Type B pancreatic cell (in vitro differentiated cells): ENCODE measurements at regions not wholly inside any gene's neighbourhood (a gene's known extent, or its start where the extent isn't known, plus 50 kb on each side); places are given as distances from the start of the nearest gene placed in this dataset.

ENCODE experiments used
- DNase-seq: peaks from one replicate; pipeline ENCODE4 v3.0.0; 2021; ENCODE audit warnings: mixed read lengths; ENCODE audit not compliant: unreplicated experiment; ENCODE audit errors: extremely low spot score
- H3K27ac Mint-ChIP-seq: 2 replicates; pipeline ENCODE4 v1.8.0; 2021; ENCODE audit warnings: mild to moderate bottlenecking, mixed read lengths
- H3K27me3 Mint-ChIP-seq: 2 replicates; pipeline ENCODE4 v1.8.0; 2021; ENCODE audit warnings: mixed read lengths
- H3K36me3 Mint-ChIP-seq: 2 replicates; pipeline ENCODE4 v1.8.0; 2021; ENCODE audit warnings: mixed read lengths
- H3K4me1 Mint-ChIP-seq: one replicate; pipeline ENCODE4 v1.8.0; 2021; ENCODE audit warnings: mixed read lengths; ENCODE audit not compliant: unreplicated experiment
- H3K4me3 Mint-ChIP-seq: 2 replicates; pipeline ENCODE4 v1.8.0; 2021; ENCODE audit warnings: mild to moderate bottlenecking, mixed read lengths
- H3K9me3 Mint-ChIP-seq: 2 replicates; pipeline ENCODE4 v1.8.0; 2021; ENCODE audit warnings: mixed read lengths
- TF ChIP-seq, protein P1 (sequence below): fragments of 200-600 bp; sonication (generic); conservative IDR thresholded peaks from 2 replicates; pipeline ENCODE4 v1.5.0; 2021; ENCODE audit warnings: antibody characterized with exemption, mild to moderate bottlenecking

GRCh38 chr1:58997060-58997411 is 213.2 kb upstream of the JUN start:
- no peak for DNase-seq
- Mint-ChIP-seq H3K4me1 (peaks cover 26% of the 10 kb centered on the region), H3K27me3 (no peaks in the 10 kb centered on the region), H3K9me3 (no peaks in the 10 kb centered on the region), H3K4me3 (no peak overlapping the region), H3K27ac (no peak overlapping the region), H3K36me3 (no peaks in the 10 kb centered on the region)
- TF ChIP-seq, protein P1, sequence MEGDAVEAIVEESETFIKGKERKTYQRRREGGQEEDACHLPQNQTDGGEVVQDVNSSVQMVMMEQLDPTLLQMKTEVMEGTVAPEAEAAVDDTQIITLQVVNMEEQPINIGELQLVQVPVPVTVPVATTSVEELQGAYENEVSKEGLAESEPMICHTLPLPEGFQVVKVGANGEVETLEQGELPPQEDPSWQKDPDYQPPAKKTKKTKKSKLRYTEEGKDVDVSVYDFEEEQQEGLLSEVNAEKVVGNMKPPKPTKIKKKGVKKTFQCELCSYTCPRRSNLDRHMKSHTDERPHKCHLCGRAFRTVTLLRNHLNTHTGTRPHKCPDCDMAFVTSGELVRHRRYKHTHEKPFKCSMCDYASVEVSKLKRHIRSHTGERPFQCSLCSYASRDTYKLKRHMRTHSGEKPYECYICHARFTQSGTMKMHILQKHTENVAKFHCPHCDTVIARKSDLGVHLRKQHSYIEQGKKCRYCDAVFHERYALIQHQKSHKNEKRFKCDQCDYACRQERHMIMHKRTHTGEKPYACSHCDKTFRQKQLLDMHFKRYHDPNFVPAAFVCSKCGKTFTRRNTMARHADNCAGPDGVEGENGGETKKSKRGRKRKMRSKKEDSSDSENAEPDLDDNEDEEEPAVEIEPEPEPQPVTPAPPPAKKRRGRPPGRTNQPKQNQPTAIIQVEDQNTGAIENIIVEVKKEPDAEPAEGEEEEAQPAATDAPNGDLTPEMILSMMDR, result no peak

DNA sequence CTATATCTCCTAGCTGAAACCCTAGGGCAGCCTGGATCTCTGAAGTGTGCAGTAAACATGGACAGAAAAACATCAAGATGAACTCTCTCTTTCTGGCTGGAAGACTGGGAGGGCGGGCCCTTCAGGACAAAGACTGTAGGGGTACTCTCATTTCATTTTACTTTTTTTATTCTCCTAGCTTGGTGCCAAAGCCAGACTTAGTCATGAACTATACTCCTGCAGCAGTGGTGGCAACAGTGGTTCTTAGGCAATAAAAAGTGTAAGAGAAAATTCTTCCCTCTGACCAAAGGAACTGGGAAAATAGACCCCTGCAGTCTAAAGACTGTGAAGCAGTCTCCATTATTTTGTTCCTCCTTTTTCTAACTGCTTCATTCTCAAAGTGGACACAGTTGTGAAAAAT is 213.8 kb upstream of the JUN start:
- Mint-ChIP-seq H3K4me1 (peaks cover 26% of the 10 kb centered on the region), H3K27me3 (no peaks in the 10 kb centered on the region), H3K27ac (no peak overlapping the region), H3K9me3 (no peaks in the 10 kb centered on the region), H3K4me3 (no peak overlapping the region), H3K36me3 (no peaks in the 10 kb centered on the region)
- DNase-seq, result no peak
- TF ChIP-seq, protein P1, result no peak

DNA sequence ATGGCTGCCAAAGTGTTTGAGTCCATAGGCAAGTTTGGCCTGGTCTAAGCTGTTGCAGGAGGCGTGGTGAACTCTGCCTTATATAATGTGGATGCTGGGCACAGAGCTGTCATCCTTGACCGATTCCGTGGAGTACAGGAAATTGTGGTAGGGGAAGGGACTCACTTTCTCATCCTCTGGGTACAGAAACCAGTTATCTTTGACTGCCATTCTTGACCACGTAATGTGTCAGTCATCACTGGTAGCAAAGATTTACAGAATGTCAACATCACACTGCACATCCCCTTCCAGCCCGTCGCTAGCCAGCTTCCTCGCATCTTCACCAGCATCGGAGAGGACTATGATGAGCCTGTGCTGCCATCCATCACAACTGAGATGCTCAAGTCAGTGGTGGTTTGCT is 215.8 kb upstream of the JUN start:
- H3K4me1 Mint-ChIP-seq, result peaks cover 17% of the 10 kb centered on the region
- H3K4me3 Mint-ChIP-seq, result no peak overlapping the region
- no peaks in the 10 kb centered on the region for H3K9me3 Mint-ChIP-seq
- no peak overlapping the region for H3K27ac Mint-ChIP-seq
- H3K36me3 Mint-ChIP-seq, result no peaks in the 10 kb centered on the region
- H3K27me3 Mint-ChIP-seq, result no peaks in the 10 kb centered on the region
- DNase-seq, result no peak
- TF ChIP-seq, protein P1, result no peak

GRCh38 chr1:59004755-59005154 is 220.9 kb upstream of the JUN start:
- Mint-ChIP-seq H3K4me3 (no peak overlapping the region), H3K27me3 (no peaks in the 10 kb centered on the region), H3K27ac (no peak overlapping the region), H3K9me3 (no peaks in the 10 kb centered on the region), H3K36me3 (no peaks in the 10 kb centered on the region), H3K4me1 (peaks cover 10% of the 10 kb centered on the region)
- TF ChIP-seq, protein P1, result no peak
- DNase-seq, result no peak

- H3K9me3 Mint-ChIP-seq, result no peaks in the 10 kb centered on the region
- TF ChIP-seq, protein P1, result no peak
- H3K4me3 Mint-ChIP-seq, result no peak overlapping the region
- H3K27me3 Mint-ChIP-seq, result no peaks in the 10 kb centered on the region
- H3K4me1 Mint-ChIP-seq, result peaks cover 10% of the 10 kb centered on the region
- H3K36me3 Mint-ChIP-seq, result no peaks in the 10 kb centered on the region
- no peak for DNase-seq
- no peak overlapping the region for H3K27ac Mint-ChIP-seq
These were observed 221.8 kb upstream of the JUN start for GRCh38 chr1:59005491-59006288.
